Thyroid gland (tissue), 4 donors: ENCODE measurements at regions not wholly inside any gene's neighbourhood (a gene's known extent, or its start where the extent isn't known, plus 50 kb on each side); places are given as distances from the start of the nearest gene placed in this dataset.

ENCODE experiments used
- CTCF ChIP-seq, 6 experiments: fragments of 200-600 bp in 3 of 6; fragments of 450-650 bp in 3 of 6; sonication (generic) in 3 of 6; IDR thresholded peaks; one replicate each; pipeline ENCODE4 v1.5.1; 2016 to 2019; ENCODE audit warnings: antibody characterized with exemption in 6 of 6, mild to moderate bottlenecking in 2 of 6, inconsistent platforms in 1 of 6, moderate library complexity in 1 of 6
- POLR2A ChIP-seq, 2 donors: fragments of 450-650 bp; IDR thresholded peaks; one replicate each; pipeline ENCODE4 v1.6.1; 2017; ENCODE audit warnings: antibody characterized with exemption in 2 of 2, mild to moderate bottlenecking in 2 of 2, moderate library complexity in 1 of 2

- TF ChIP-seq CTCF (IDR thresholded peaks at IDR 0.05) = no peak
- no peak for TF ChIP-seq POLR2A (IDR thresholded peaks at IDR 0.05)
These were observed 57.1 kb downstream of the BHLHE40 start for GRCh38 chr3:5036392-5036766.
